ENCODE measurements at regions not wholly inside any gene's neighbourhood (a gene's known extent, or its start where the extent isn't known, plus 50 kb on each side); places are given as distances from the start of the nearest gene placed in this dataset.

DNA sequence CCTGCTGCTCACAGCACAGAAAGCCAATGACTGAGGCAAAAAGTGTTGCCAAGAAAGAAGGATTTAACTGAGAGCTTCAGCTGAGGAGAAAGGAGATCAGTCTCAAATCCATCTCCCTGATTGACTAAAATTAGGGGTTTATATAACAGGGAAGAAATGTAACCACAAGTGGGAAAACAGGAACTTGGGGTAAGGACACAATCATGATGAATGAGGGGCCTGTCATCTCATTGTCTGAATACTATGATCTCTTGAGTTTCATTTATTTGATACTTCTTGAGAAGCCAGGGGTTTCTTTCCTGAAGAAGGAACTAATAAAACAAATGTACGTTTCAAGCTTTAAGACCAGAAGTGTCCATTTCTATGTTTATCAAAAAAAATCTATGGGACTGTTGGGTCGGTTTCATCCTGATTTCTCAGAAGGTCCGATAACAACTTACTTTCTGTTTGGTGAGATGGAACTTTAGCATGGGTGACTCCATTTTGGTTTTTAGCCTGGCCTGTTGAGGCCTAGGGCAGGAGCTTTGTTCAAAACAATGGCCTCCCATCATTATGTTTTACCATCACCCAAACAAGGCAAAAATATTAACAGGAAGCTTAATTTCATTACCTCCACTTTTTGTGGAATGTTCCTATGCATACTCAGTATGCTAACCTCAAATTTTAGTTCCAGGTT, 76.6 kb upstream of the PIAS1 start:
- intact Hi-C loops (cut with micrococcal nuclease): no loop called here
- ChIA-PET POLR2A (interaction anchor here (0.7 to 1.8 kb wide), 4 partner anchors 10 to 186 kb away, joined by 3 to 4 read pairs (median 3); no protein-coding TSS in a partner anchor), CTCF (interaction anchor here (0.6 to 0.7 kb wide), 3 partner anchors 16 to 176 kb away, joined by 3 to 4 read pairs (median 3); no protein-coding TSS in a partner anchor)
- H3K4me1 Mint-ChIP-seq (ENCODE audit: insufficient read depth, unreplicated experiment): no peaks in the 10 kb centered on the region
- BruUV-seq (replicated peaks): no TSS peak
- H3K27me3 Mint-ChIP-seq (ENCODE audit: insufficient read depth, unreplicated experiment): no peaks in the 10 kb centered on the region
- H3K27ac Mint-ChIP-seq (ENCODE audit: low read depth, unreplicated experiment): no peak overlapping the region
- DNase-seq (ENCODE audit: unreplicated experiment): no peak
- TF ChIP-seq, protein P1, sequence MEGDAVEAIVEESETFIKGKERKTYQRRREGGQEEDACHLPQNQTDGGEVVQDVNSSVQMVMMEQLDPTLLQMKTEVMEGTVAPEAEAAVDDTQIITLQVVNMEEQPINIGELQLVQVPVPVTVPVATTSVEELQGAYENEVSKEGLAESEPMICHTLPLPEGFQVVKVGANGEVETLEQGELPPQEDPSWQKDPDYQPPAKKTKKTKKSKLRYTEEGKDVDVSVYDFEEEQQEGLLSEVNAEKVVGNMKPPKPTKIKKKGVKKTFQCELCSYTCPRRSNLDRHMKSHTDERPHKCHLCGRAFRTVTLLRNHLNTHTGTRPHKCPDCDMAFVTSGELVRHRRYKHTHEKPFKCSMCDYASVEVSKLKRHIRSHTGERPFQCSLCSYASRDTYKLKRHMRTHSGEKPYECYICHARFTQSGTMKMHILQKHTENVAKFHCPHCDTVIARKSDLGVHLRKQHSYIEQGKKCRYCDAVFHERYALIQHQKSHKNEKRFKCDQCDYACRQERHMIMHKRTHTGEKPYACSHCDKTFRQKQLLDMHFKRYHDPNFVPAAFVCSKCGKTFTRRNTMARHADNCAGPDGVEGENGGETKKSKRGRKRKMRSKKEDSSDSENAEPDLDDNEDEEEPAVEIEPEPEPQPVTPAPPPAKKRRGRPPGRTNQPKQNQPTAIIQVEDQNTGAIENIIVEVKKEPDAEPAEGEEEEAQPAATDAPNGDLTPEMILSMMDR (IDR thresholded peaks at IDR 0.05; ENCODE audit: unreplicated experiment): no peak
- H3K36me3 Mint-ChIP-seq (ENCODE audit: insufficient read depth, unreplicated experiment): no peaks in the 10 kb centered on the region
- H3K9me3 Mint-ChIP-seq (ENCODE audit: unreplicated experiment): peaks cover 10% of the 10 kb centered on the region
- H3K4me3 Mint-ChIP-seq (ENCODE audit: unreplicated experiment): no peak overlapping the region

DNA sequence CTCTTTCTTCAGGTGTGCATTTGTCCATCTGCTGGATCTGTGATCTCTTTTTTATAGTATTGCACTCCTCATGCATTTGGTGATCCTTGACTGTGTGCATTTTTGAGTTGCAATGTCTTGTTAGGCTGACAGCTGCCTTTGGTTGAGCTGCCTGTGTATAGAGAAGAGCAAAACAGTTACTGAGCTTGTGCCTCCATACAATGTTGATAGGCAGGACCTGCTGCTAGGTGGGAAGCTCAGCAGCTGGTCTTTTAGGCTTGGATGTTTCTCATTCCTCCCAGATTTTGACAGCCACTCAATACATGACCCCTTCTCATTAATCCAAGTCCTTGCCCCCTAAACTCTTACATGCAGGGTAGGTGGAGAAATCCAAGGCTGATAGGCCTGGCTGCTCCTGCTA, 74.8 kb upstream of the PIAS1 start:
- Mint-ChIP-seq H3K27me3 (ENCODE audit: insufficient read depth, unreplicated experiment) (no peaks in the 10 kb centered on the region), H3K9me3 (ENCODE audit: unreplicated experiment) (peaks cover 10% of the 10 kb centered on the region), H3K4me1 (ENCODE audit: insufficient read depth, unreplicated experiment) (no peaks in the 10 kb centered on the region), H3K4me3 (ENCODE audit: unreplicated experiment) (no peak overlapping the region), H3K27ac (ENCODE audit: low read depth, unreplicated experiment) (no peak overlapping the region), H3K36me3 (ENCODE audit: insufficient read depth, unreplicated experiment) (no peaks in the 10 kb centered on the region)
- CTCF ChIA-PET: no interaction called here
- intact Hi-C loops (cut with micrococcal nuclease): no loop called here
- TF ChIP-seq, protein P1 (IDR thresholded peaks at IDR 0.05; ENCODE audit: unreplicated experiment): no peak
- no peak for DNase-seq (ENCODE audit: unreplicated experiment)
- POLR2A ChIA-PET: no interaction called here
- BruUV-seq (replicated peaks): no TSS peak

DNA sequence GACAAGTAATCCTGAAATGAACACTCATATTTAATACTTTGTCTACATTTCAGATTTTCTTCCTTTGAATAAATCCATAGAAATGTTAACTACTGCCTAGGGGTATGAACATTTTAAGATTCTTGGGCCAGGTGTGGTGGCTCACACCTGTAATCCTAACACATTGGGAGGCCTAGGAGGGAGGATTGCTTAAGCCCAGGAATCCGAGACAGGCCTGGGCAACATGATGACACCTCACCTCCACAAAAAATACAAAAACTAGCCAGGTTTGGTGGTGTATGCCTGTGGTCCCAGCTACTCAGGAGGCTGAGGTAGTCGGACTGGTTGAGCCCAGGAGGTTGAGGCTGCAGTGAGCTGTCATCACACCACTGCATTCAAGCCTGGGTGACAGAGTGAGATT, 73.9 kb upstream of the PIAS1 start:
- intact Hi-C loops (cut with micrococcal nuclease): no loop called here
- CTCF ChIA-PET: no interaction called here
- no TSS peak for BruUV-seq (replicated peaks)
- POLR2A ChIA-PET: interaction anchor here (0.7 kb wide), 1 partner anchor 43 kb away, joined by 3 read pairs; no protein-coding TSS in a partner anchor
- DNase-seq (ENCODE audit: unreplicated experiment): no peak
- no peak overlapping the region for H3K27ac Mint-ChIP-seq (ENCODE audit: low read depth, unreplicated experiment)
- peaks cover 10% of the 10 kb centered on the region for H3K9me3 Mint-ChIP-seq (ENCODE audit: unreplicated experiment)
- H3K36me3 Mint-ChIP-seq (ENCODE audit: insufficient read depth, unreplicated experiment): no peaks in the 10 kb centered on the region
- H3K27me3 Mint-ChIP-seq (ENCODE audit: insufficient read depth, unreplicated experiment): no peaks in the 10 kb centered on the region
- H3K4me3 Mint-ChIP-seq (ENCODE audit: unreplicated experiment): no peak overlapping the region
- TF ChIP-seq, protein P1 (IDR thresholded peaks at IDR 0.05; ENCODE audit: unreplicated experiment): no peak
- no peaks in the 10 kb centered on the region for H3K4me1 Mint-ChIP-seq (ENCODE audit: insufficient read depth, unreplicated experiment)

DNA sequence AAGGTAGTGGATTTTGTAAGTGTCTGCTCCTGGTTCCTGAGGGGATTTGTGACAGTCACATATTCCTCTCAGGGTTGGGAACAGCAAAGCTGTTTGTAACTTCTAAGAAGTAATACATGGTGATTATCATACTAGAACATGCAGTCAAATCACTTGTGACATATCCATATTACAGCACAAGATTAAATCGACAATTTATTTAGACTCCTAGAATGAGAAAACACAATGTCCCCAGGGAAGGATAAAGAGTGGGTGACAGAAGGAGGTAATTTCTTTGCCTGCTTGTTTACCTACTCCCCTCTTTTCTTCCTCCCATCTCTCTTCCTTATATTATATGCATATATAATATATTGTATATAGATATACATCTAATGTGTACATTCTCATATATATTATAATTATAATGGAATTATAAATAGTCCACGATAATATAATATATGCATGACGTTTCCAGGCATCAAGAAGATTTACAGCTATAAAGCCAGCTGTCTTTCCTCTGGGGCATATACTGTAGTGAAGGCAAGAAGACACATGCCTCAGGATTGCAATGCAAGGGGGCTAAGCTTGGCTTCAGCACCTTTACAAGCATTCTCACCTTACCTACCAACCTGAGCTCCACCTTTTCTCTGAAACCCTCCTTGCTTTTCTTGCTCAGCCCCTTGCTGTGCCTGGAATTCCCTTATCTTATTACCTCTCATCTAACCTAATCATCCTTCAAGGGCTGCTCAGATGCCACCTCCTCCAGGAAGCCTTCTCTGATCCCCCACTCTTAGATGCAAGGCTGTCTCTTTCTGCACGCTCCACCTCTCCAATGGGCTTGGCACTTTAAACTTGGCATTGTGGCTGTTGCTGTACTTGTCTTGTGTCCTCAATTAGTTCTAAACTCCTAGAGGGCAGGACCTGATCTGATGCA, 73.1 kb upstream of the PIAS1 start:
- ChIA-PET POLR2A (interaction anchor here (0.6 to 1.1 kb wide), 4 partner anchors 11 to 311 kb away, joined by 3 to 4 read pairs (median 3); no protein-coding TSS in a partner anchor), CTCF (no interaction called here)
- no TSS peak for BruUV-seq (replicated peaks)
- intact Hi-C loops (cut with micrococcal nuclease): no loop called here
- no peak for DNase-seq (ENCODE audit: unreplicated experiment)
- H3K36me3 Mint-ChIP-seq (ENCODE audit: insufficient read depth, unreplicated experiment): no peaks in the 10 kb centered on the region
- no peak overlapping the region for H3K4me3 Mint-ChIP-seq (ENCODE audit: unreplicated experiment)
- no peaks in the 10 kb centered on the region for H3K27me3 Mint-ChIP-seq (ENCODE audit: insufficient read depth, unreplicated experiment)
- H3K27ac Mint-ChIP-seq (ENCODE audit: low read depth, unreplicated experiment): no peak overlapping the region
- H3K4me1 Mint-ChIP-seq (ENCODE audit: insufficient read depth, unreplicated experiment): no peaks in the 10 kb centered on the region
- peaks cover 10% of the 10 kb centered on the region for H3K9me3 Mint-ChIP-seq (ENCODE audit: unreplicated experiment)
- TF ChIP-seq, protein P1 (IDR thresholded peaks at IDR 0.05; ENCODE audit: unreplicated experiment): no peak

All from MCF 10A (cell line).